Testis (tissue), 2 donors: ENCODE measurements at regions not wholly inside any gene's neighbourhood (a gene's known extent, or its start where the extent isn't known, plus 50 kb on each side); places are given as distances from the start of the nearest gene placed in this dataset.

Experiments
- POLR2A ChIP-seq: fragments of 450-650 bp; IDR thresholded peaks from one replicate; pipeline ENCODE4 v1.6.1; 2017; ENCODE audit warnings: antibody characterized with exemption, mild to moderate bottlenecking, moderate library complexity
- TF ChIP-seq, protein P1 (sequence below), 3 experiments: fragments of 450-650 bp in 2 of 3; fragments of 200-600 bp in 1 of 3; sonication (generic) in 1 of 3; IDR thresholded peaks; one replicate each; pipeline ENCODE4 v1.5.1; 2016 to 2019; ENCODE audit warnings: antibody characterized with exemption in 3 of 3, mild to moderate bottlenecking in 2 of 3, moderate library complexity in 1 of 3

DNA sequence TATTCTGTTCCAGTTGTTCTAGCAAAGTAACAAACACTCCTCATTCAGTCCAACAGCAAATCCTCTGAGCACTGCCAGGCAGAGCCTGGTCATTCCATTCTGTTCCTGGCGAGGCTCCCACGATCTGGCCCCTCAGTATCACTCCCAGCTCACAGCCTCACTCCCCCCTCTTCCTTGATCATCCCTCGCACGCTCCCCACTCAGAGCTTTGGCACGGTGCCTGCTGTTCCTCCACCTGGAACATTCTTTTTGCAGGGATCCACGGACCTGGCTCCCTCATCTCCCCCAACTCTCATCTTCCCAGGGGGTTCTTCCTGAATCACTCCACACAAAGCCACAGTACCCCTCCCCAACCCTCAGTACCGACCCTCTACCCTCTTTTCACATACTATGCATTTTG is 192.3 kb downstream of the ATPSCKMT start:
- TF ChIP-seq, protein P1, sequence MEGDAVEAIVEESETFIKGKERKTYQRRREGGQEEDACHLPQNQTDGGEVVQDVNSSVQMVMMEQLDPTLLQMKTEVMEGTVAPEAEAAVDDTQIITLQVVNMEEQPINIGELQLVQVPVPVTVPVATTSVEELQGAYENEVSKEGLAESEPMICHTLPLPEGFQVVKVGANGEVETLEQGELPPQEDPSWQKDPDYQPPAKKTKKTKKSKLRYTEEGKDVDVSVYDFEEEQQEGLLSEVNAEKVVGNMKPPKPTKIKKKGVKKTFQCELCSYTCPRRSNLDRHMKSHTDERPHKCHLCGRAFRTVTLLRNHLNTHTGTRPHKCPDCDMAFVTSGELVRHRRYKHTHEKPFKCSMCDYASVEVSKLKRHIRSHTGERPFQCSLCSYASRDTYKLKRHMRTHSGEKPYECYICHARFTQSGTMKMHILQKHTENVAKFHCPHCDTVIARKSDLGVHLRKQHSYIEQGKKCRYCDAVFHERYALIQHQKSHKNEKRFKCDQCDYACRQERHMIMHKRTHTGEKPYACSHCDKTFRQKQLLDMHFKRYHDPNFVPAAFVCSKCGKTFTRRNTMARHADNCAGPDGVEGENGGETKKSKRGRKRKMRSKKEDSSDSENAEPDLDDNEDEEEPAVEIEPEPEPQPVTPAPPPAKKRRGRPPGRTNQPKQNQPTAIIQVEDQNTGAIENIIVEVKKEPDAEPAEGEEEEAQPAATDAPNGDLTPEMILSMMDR (IDR thresholded peaks at IDR 0.05) = no peak
- TF ChIP-seq POLR2A = no peak
